HG03575 (cell line): ENCODE measurements at regions not wholly inside any gene's neighbourhood (a gene's known extent, or its start where the extent isn't known, plus 50 kb on each side); places are given as distances from the start of the nearest gene placed in this dataset.
"Not testable (repeated sequence)": the region's sequence is repeated elsewhere in the genome, so short reads cannot be mapped to it uniquely, and the experiment has no call there.

Source experiments
- ATAC-seq: cut with Tn5 transposase; IDR thresholded peaks from one replicate; pipeline ENCODE4 v1.9.1; 2021; ENCODE audit not compliant: unreplicated experiment, insufficient number of reproducible peaks, low FRiP score; ENCODE audit errors: extremely low read depth

- ATAC-seq = no peak
Observed at GRCh38 chr6:100322886-100323285, 141.8 kb downstream of the SIM1 start.

- ATAC-seq = no peak
Observed at GRCh38 chr6:100320686-100321085, 144.0 kb downstream of the SIM1 start.

GRCh38 chr6:100317031-100317430 is 147.7 kb downstream of the SIM1 start:
- no peak for ATAC-seq

DNA sequence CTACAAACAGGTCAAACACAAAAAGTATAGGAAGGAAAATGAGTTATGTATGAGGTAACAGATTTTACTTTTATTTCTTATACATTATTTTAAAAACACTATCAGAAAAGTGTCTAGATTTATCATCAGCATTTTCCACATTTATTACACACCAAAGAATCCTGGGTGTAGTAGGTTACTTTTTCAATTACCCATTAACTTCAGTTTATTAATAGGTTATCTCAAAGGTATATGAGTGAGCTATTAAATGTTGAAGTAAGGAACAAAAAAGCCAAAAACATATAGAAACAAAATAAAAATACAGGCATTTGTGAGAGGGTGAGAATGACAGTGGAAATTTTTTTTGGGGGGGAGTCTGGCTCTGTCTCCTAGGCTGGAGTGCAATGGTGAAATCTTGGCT is 150.5 kb downstream of the SIM1 start:
- no peak for ATAC-seq

GRCh38 chr6:100311707-100312251 is 152.9 kb downstream of the SIM1 start:
- ATAC-seq = no peak

GRCh38 chr6:100309174-100309573 is 155.5 kb downstream of the SIM1 start:
- no peak for ATAC-seq

GRCh38 chr6:100307561-100307960 is 157.2 kb downstream of the SIM1 start:
- no peak for ATAC-seq

DNA sequence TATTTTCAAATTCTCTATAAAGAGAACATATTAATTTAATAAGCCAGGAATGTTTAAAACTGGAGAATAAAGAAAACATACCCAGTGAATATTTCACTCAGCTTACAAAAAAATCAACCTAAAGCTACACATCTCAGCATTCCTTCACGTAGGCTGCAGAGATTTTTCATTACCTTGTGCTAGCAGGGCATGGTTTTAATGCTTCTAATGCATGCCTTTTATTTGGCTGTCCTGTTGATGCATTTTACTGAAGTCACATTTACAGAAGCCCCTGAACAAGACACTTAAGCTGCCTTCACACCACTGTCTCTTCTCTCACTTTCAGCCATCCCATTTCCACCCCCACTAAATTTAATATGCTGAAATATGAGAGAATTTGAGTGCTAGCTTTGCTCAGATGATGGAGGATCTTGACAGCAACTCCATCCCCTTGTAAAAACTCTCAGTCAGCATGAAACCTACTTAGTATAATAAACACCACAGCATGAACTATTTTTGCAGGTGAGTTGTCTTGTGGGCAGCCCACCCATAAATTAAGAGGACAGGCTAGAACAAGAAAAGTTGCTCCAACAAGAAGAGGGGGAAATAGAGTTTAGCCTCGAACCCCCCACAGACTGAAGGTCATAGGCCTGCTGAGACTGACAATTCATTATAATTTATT is 159.4 kb downstream of the SIM1 start:
- ATAC-seq = no peak

DNA sequence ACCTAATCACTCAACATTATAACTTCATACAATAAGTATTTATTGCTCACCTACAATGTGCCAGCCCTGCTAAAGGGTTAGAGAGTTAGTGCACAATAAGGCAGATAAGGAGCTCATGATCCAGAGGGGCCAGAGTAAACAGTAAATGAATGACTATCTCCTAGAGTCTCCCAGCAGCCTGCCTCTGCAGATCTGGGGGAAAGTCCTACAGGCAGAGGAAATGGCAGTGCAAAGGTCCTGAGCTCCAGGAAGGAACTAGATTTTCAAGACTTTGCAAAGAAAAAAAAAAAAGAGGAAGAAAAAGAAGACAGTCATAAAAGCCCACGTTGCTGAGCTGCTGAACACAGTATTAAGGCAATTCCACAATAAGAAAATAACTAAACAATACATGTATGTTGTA is 160.1 kb downstream of the SIM1 start:
- ATAC-seq = no peak

DNA sequence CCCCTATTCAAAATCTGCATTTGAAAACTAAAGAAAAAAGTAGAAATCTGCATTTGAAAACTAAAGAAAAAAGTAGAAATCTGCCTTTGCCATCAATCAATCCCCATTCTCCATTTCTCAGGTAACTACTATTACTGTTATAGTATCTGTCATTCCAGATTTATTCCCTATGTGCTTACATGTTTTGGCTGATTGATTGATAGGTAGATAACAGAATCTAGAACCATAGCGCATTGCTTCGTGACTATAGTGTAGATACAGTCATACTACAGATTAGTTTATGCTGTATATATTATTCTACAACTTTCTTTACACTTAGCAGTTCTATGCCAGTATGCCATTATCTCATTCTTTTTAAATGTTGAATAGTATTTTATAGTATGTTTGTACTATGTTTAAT is 163.0 kb downstream of the SIM1 start:
- no peak for ATAC-seq

DNA sequence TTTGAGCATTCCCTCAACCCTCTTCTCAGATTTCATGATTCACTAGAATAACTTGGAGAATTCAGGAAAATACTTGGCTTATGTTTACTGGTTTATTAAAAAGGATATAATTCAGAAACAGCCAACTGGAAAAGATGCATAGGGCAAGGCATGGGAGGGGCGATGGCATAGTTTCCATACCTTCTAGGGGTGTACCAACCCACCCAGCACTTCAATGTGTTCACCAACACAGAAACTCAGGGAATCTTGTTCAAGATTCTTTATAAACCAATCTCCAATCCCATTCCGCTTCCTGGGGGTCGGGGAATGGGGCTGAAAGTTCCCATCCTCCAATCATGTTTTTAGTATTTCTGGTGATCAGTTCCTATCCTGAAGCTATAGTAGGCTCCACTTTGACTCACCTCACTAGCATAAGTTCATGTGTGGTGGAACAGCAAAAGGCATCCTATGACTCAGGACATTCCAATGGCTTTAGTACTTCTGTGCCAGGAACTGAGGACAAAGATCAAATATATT is 164.4 kb downstream of the SIM1 start:
- ATAC-seq = no peak

DNA sequence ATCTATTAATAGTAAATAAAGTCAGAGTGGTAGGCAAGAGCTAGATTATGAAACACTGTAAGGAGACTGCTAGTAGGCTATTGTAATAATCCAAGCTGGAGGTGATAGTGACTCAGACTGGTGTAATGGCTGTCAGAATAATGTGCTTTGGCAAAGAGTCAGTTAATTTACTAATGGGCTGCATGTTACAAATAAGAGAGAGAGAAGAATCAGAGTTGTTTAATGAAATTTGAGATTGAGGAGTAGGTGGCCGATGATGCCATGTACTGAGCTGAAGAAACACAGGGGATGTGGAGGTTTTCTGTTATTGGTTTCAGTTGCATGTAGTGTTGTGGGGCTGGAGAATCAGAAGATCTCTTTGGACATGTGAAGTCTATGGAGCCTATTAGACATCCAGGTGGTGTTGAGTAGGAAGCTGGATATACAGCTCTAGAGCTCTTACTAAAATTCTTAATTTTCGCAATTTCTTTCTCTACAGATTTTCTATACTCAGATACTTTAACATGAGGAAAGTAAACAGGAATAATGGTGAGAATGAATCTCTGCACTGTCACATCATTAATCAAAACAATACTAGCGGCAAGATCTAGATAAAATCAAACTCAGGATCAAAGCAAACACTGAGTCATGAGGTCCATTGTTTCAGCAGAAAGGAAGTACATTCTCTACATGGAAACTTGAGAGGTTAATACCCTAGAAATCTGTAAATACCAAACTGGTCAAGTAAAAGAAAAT is 167.7 kb downstream of the SIM1 start:
- no peak for ATAC-seq

GRCh38 chr6:100295172-100295571 is 169.5 kb downstream of the SIM1 start:
- ATAC-seq = not testable (repeated sequence)

GRCh38 chr6:100289285-100289684 is 175.4 kb downstream of the SIM1 start:
- ATAC-seq = no peak

- ATAC-seq = no peak
Observed at GRCh38 chr6:100288311-100288710, 176.4 kb downstream of the SIM1 start.

GRCh38 chr6:100283285-100283684 is 181.4 kb downstream of the SIM1 start:
- ATAC-seq = no peak

DNA sequence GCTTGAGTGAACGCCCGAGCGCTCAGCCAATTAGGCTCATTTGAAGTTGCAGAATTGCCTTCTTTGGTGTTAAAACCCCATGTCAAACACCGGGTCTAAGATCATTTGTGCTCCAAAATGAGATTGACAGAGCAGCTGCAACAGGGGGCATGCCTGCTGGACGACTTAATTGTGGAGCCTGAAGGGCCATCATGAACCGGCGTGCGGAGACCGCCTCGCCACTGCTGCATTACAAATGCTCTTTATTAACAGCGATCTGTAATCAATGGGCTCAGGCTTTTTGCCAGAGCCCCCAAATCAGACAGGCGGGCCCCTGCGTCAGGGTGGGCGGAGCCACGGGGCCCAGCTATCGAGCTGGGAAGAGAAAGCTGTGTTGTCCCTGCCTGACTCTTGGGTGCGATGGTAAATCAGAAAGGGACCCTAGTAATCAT is 183.2 kb downstream of the SIM1 start:
- ATAC-seq = no peak

GRCh38 chr6:100276311-100277057 is 188.2 kb downstream of the SIM1 start:
- ATAC-seq = no peak

- no peak for ATAC-seq
Observed at GRCh38 chr6:100274147-100274546, 190.6 kb downstream of the SIM1 start.

GRCh38 chr6:100271625-100272024 is 193.1 kb downstream of the SIM1 start:
- ATAC-seq = no peak
